ENCODE measurements at regions not wholly inside any gene's neighbourhood (a gene's known extent, or its start where the extent isn't known, plus 50 kb on each side); places are given as distances from the start of the nearest gene placed in this dataset.

DNA sequence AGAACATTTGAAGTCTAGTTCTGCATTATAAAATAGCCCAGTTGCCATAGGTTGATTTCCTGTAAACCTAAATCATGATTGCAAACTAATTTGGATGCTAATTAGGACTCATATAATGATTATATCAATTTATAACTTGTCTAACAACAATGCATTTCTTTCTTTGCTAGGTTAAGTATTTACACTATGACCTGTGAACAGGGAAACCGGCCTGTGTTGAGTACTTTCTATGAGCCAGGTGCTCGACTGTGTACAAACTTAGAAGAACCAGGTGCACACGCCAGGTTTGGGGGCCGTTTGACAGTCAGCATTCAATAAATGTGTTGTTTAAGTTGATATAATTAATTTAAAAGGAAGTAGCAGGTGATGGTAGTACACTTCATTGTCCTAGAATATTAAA, 203.1 kb downstream of the TM9SF2 start:
- TF ChIP-seq, protein P1, sequence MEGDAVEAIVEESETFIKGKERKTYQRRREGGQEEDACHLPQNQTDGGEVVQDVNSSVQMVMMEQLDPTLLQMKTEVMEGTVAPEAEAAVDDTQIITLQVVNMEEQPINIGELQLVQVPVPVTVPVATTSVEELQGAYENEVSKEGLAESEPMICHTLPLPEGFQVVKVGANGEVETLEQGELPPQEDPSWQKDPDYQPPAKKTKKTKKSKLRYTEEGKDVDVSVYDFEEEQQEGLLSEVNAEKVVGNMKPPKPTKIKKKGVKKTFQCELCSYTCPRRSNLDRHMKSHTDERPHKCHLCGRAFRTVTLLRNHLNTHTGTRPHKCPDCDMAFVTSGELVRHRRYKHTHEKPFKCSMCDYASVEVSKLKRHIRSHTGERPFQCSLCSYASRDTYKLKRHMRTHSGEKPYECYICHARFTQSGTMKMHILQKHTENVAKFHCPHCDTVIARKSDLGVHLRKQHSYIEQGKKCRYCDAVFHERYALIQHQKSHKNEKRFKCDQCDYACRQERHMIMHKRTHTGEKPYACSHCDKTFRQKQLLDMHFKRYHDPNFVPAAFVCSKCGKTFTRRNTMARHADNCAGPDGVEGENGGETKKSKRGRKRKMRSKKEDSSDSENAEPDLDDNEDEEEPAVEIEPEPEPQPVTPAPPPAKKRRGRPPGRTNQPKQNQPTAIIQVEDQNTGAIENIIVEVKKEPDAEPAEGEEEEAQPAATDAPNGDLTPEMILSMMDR (IDR thresholded peaks at IDR 0.05) = no peak
- no peak for TF ChIP-seq POLR2A (IDR thresholded peaks at IDR 0.05)
